Ishikawa (cell line): ENCODE measurements at regions not wholly inside any gene's neighbourhood (a gene's known extent, or its start where the extent isn't known, plus 50 kb on each side); places are given as distances from the start of the nearest gene placed in this dataset.

Experiments used
- CEBPB ChIP-seq: IDR thresholded peaks from 2 replicates; pipeline ENCODE4 v1.6.1; 2012
- CREB1 ChIP-seq: IDR thresholded peaks from 2 replicates; pipeline ENCODE4 v1.6.1; 2012; ENCODE audit warnings: low read depth
- EGR1 ChIP-seq: IDR thresholded peaks from 2 replicates; pipeline ENCODE4 v1.6.1; 2012
- EP300 ChIP-seq: IDR thresholded peaks from 2 replicates; pipeline ENCODE4 v1.6.1; 2012; ENCODE audit warnings: borderline replicate concordance
- FOXM1 ChIP-seq: IDR thresholded peaks from 2 replicates; pipeline ENCODE4 v1.6.1; 2012; ENCODE audit warnings: low read depth, borderline replicate concordance
- MAX ChIP-seq: IDR thresholded peaks from 2 replicates; pipeline ENCODE4 v1.6.1; 2012
- NFIC ChIP-seq: IDR thresholded peaks from 2 replicates; pipeline ENCODE4 v1.6.1; 2012
- RAD21 ChIP-seq: IDR thresholded peaks from 2 replicates; pipeline ENCODE4 v1.6.1; 2012; ENCODE audit warnings: low read depth
- REST ChIP-seq: IDR thresholded peaks from 2 replicates; pipeline ENCODE4 v1.6.1; 2012; ENCODE audit warnings: low read depth, mild to moderate bottlenecking
- TAF1 ChIP-seq: IDR thresholded peaks from 2 replicates; pipeline ENCODE4 v1.6.1; 2012; ENCODE audit warnings: low read depth, mild to moderate bottlenecking
- TCF12 ChIP-seq: IDR thresholded peaks from 2 replicates; pipeline ENCODE4 v1.6.1; 2012; ENCODE audit warnings: low read depth
- TEAD4 ChIP-seq: IDR thresholded peaks from 2 replicates; pipeline ENCODE4 v1.6.1; 2012
- USF1 ChIP-seq: IDR thresholded peaks from 2 replicates; pipeline ENCODE4 v1.6.1; 2012
- YY1 ChIP-seq: IDR thresholded peaks from 2 replicates; pipeline ENCODE4 v1.6.1; 2012; ENCODE audit warnings: low read depth
- ZBTB7A ChIP-seq: IDR thresholded peaks from 2 replicates; pipeline ENCODE4 v1.6.1; 2012; ENCODE audit warnings: low read depth

- no peak for TF ChIP-seq TCF12
- no peak for TF ChIP-seq EGR1
- TF ChIP-seq TAF1 = no peak
- no peak for TF ChIP-seq YY1
- no peak for TF ChIP-seq RAD21
- TF ChIP-seq NFIC = no peak
- no peak for TF ChIP-seq ZBTB7A
- TF ChIP-seq MAX = no peak
- TF ChIP-seq TEAD4 = no peak
- TF ChIP-seq EP300 = no peak
- TF ChIP-seq REST = no peak
- no peak for TF ChIP-seq CREB1
- no peak for TF ChIP-seq CEBPB
- no peak for TF ChIP-seq USF1
- TF ChIP-seq FOXM1 = no peak
These were observed 206.2 kb downstream of the URI1 start for GRCh38 chr19:30148039-30148790.

GRCh38 chr19:30148803-30149202 lies 206.8 kb downstream of the URI1 start:
- no peak for TF ChIP-seq FOXM1
- TF ChIP-seq CREB1 = no peak
- no peak for TF ChIP-seq TAF1
- TF ChIP-seq CEBPB = no peak
- no peak for TF ChIP-seq USF1
- TF ChIP-seq RAD21 = no peak
- no peak for TF ChIP-seq ZBTB7A
- TF ChIP-seq MAX = no peak
- TF ChIP-seq TCF12 = no peak
- TF ChIP-seq EGR1 = no peak
- TF ChIP-seq YY1 = no peak
- TF ChIP-seq NFIC = no peak
- no peak for TF ChIP-seq REST
- no peak for TF ChIP-seq EP300

GRCh38 chr19:30149300-30149699 lies 207.3 kb downstream of the URI1 start:
- TF ChIP-seq CREB1 = no peak
- no peak for TF ChIP-seq FOXM1
- TF ChIP-seq RAD21 = no peak
- TF ChIP-seq TEAD4 = no peak
- no peak for TF ChIP-seq EP300
- no peak for TF ChIP-seq REST

GRCh38 chr19:30150626-30151025 lies 208.6 kb downstream of the URI1 start:
- TF ChIP-seq CEBPB (no peak), USF1 (no peak), EP300 (no peak), TAF1 (no peak), TCF12 (no peak), NFIC (no peak)

GRCh38 chr19:30151081-30151480 lies 209.0 kb downstream of the URI1 start:
- TF ChIP-seq ZBTB7A = no peak
- no peak for TF ChIP-seq TCF12
- TF ChIP-seq CEBPB = no peak
- no peak for TF ChIP-seq CREB1
- no peak for TF ChIP-seq REST
- no peak for TF ChIP-seq USF1
- TF ChIP-seq EP300 = no peak
- no peak for TF ChIP-seq FOXM1
- no peak for TF ChIP-seq TEAD4
- no peak for TF ChIP-seq MAX
- no peak for TF ChIP-seq EGR1
- TF ChIP-seq NFIC = no peak
- no peak for TF ChIP-seq YY1
- TF ChIP-seq RAD21 = no peak
- TF ChIP-seq TAF1 = no peak
